Uterus (tissue), 2 donors: ENCODE measurements at regions not wholly inside any gene's neighbourhood (a gene's known extent, or its start where the extent isn't known, plus 50 kb on each side); places are given as distances from the start of the nearest gene placed in this dataset.

Experiments used
- POLR2A ChIP-seq, 2 donors: fragments of 450-650 bp; IDR thresholded peaks; one replicate each; pipeline ENCODE4 v1.6.1; 2016; ENCODE audit warnings: antibody characterized with exemption in 2 of 2, mild to moderate bottlenecking in 1 of 2, moderate library complexity in 1 of 2
- TF ChIP-seq, protein P1 (sequence below), 4 experiments: fragments of 200-600 bp in 2 of 4; fragments of 450-650 bp in 2 of 4; sonication (generic) in 2 of 4; IDR thresholded peaks; one replicate each; pipeline ENCODE4 v1.5.1; 2016 to 2019; ENCODE audit warnings: antibody characterized with exemption in 4 of 4, mild to moderate bottlenecking in 2 of 4, moderate library complexity in 1 of 4

DNA sequence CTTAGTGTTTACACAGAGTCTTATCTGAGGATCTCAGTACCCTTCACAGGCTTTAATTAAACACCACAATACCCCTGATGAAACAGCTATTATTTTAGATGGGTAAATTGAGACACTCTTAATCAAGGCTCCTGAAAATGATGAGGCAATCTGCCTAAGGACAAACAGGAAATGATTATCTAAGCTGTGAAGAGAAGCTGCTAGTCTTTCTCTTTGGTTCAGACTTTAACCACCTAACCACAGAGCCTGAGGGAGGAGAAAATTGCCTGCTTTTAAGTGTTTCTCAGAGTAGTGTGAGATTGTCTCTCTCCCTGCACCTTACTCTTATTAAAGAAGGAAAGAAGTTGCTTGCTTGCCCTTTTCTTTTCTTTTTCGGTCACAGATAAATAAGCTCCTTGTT lies 364.3 kb upstream of the ADAMTS9 start:
- TF ChIP-seq POLR2A (IDR thresholded peaks at IDR 0.05), result no peak
- TF ChIP-seq, protein P1, sequence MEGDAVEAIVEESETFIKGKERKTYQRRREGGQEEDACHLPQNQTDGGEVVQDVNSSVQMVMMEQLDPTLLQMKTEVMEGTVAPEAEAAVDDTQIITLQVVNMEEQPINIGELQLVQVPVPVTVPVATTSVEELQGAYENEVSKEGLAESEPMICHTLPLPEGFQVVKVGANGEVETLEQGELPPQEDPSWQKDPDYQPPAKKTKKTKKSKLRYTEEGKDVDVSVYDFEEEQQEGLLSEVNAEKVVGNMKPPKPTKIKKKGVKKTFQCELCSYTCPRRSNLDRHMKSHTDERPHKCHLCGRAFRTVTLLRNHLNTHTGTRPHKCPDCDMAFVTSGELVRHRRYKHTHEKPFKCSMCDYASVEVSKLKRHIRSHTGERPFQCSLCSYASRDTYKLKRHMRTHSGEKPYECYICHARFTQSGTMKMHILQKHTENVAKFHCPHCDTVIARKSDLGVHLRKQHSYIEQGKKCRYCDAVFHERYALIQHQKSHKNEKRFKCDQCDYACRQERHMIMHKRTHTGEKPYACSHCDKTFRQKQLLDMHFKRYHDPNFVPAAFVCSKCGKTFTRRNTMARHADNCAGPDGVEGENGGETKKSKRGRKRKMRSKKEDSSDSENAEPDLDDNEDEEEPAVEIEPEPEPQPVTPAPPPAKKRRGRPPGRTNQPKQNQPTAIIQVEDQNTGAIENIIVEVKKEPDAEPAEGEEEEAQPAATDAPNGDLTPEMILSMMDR (IDR thresholded peaks at IDR 0.05), result no peak
